OCI-LY7 (cell line): ENCODE measurements at regions not wholly inside any gene's neighbourhood (a gene's known extent, or its start where the extent isn't known, plus 50 kb on each side); places are given as distances from the start of the nearest gene placed in this dataset.
A peak's percentile ranks its signal among the peaks of the same experiment; 100 is the strongest.

Experiments
- BruUV-seq: library from RNA; stranded (reverse); fragments of 400-500 nt; replicated peaks from 2 replicates; lab custom pipeline; 2021; lab: Mats Ljungman, UMichigan
- CTCF ChIA-PET: fragments of 300-600 bp; sonication (Branson Sonifier 250); formaldehyde crosslinking; loops from one replicate; lab custom pipeline; 2022; ENCODE audit warnings: antibody characterized with exemption; ENCODE audit not compliant: unreplicated experiment; lab: Charles Lee
- POLR2A ChIA-PET: fragments of 300-600 bp; sonication (Branson Sonifier 250); formaldehyde crosslinking; loops from one replicate; lab custom pipeline; 2022; ENCODE audit warnings: antibody characterized with exemption; lab: Charles Lee
- DNase-seq: peaks from one replicate; pipeline ENCODE4 v3.0.0-alpha.2; 2015; ENCODE audit warnings: low spot score
- H2AFZ ChIP-seq: fragments of 200-600 bp; sonication (generic), shearing (Covaris generic); 2 replicates; pipeline ENCODE4 v1.6.1; 2014; ENCODE audit warnings: mild to moderate bottlenecking, antibody characterized with exemption, low read length, moderate library complexity
- H3K27ac ChIP-seq: fragments of 200-600 bp; sonication (generic); 2 replicates; pipeline ENCODE4 v1.5.1; 2014; ENCODE audit warnings: mixed run types, low read depth, mild to moderate bottlenecking, moderate library complexity, low read length, inconsistent platforms; ENCODE audit not compliant: poor library complexity, severe bottlenecking
- H3K36me3 ChIP-seq: fragments of 200-600 bp; sonication (generic); 2 replicates; pipeline ENCODE4 v1.6.1; 2014; ENCODE audit warnings: mild to moderate bottlenecking, antibody characterized with exemption, low read length, moderate library complexity, mixed read lengths; ENCODE audit not compliant: insufficient read depth
- H3K4me1 ChIP-seq: fragments of 200-600 bp; sonication (generic); 2 replicates; pipeline ENCODE4 v1.5.1; 2014; ENCODE audit warnings: mild to moderate bottlenecking, low read length; ENCODE audit not compliant: insufficient read depth, poor library complexity, severe bottlenecking
- H3K4me2 ChIP-seq: fragments of 200-600 bp; sonication (generic); 2 replicates; pipeline ENCODE4 v1.6.1; 2014; ENCODE audit warnings: mild to moderate bottlenecking, low read length
- H3K4me3 ChIP-seq: fragments of 200-600 bp; sonication (generic); 2 replicates; pipeline ENCODE4 v1.5.1; 2014; ENCODE audit warnings: mild to moderate bottlenecking, low read depth, low read length; ENCODE audit not compliant: poor library complexity, severe bottlenecking
- H3K79me2 ChIP-seq: fragments of 200-600 bp; sonication (generic); 2 replicates; pipeline ENCODE4 v1.6.1; 2016; ENCODE audit warnings: low read depth, mild to moderate bottlenecking, low read length, moderate library complexity, mixed read lengths; ENCODE audit not compliant: insufficient read depth
- H3K9me2 ChIP-seq: fragments of 200-600 bp; sonication (generic); 2 replicates; pipeline ENCODE4 v1.6.1; 2016; ENCODE audit warnings: mild to moderate bottlenecking, low read length, mixed read lengths; ENCODE audit not compliant: insufficient read depth
- H3K9me3 ChIP-seq: fragments of 200-600 bp; sonication (generic); 2 replicates; pipeline ENCODE4 v1.6.1; 2014; ENCODE audit warnings: mild to moderate bottlenecking, mixed run types, low read length, mixed read lengths
- H4K20me1 ChIP-seq: fragments of 200-600 bp; sonication (generic); 2 replicates; pipeline ENCODE4 v1.6.1; 2014; ENCODE audit warnings: mild to moderate bottlenecking, antibody characterized with exemption, low read length, moderate library complexity, mixed read lengths; ENCODE audit not compliant: insufficient read depth
- EZH2phosphoT487 ChIP-seq: fragments of 200-600 bp; sonication (generic); IDR thresholded peaks from 2 replicates; pipeline ENCODE4 v1.6.1; 2018; ENCODE audit warnings: low read depth, borderline replicate concordance, mild to moderate bottlenecking, mixed run types, antibody characterized with exemption, low read length, moderate library complexity, mixed read lengths
- intact Hi-C: fragments of 100-400 bp; cut with micrococcal nuclease; formaldehyde crosslinking; loops from one replicate; pipeline ENCODE4 v1.10.0; 2022; ENCODE audit not compliant: unreplicated experiment
- TF ChIP-seq, protein P1 (sequence below): fragments of 200-600 bp; sonication (generic); conservative IDR thresholded peaks from 2 replicates; pipeline ENCODE4 v1.5.1; 2014; ENCODE audit warnings: mild to moderate bottlenecking, antibody characterized with exemption, low read length, moderate library complexity, mixed read lengths

DNA sequence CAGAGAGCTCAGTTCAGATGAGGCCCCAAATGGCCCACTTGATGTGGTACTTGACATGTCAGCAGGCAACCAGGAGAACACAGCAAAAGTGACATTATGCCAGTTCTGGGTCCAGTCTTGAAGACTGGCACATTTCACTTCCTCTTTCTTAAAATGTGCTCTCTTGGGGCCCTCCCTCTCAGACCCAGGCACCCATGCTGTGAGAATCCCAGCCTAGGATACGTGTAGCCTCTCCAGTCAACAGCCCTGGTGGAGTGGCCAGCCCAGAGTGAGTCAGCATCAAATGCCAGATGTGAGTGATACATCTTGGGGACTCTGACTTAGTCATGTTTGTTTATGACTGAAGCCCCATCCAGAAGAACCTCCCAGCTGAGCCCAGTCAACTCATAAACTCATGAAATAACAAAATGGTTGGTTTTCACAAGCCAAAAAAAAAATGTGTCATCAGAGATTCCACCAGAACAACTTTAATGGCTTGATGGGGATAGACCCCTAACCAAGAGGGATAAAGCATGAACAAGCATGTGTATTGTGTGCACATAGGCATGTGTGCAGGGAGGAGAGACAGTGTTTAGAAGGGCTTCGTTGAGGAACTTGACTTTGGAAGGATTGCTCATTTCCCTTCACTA lies 82.5 kb upstream of the TNRC6C start:
- Histone ChIP-seq H3K4me3 (no peak overlapping the region), H3K9me3 (peaks cover 14% of the 10 kb centered on the region; the same call in 1 of the 2 replicates), H3K27ac (no peak overlapping the region), H3K79me2 (no peaks in the 10 kb centered on the region), H2AFZ (no peak overlapping the region), H3K9me2 (no peaks in the 10 kb centered on the region), H3K4me2 (no peak overlapping the region), H3K36me3 (no peaks in the 10 kb centered on the region; the same call in 1 of the 2 replicates), H4K20me1 (no peaks in the 10 kb centered on the region), H3K4me1 (peaks cover 42% of the 10 kb centered on the region)
- DNase-seq = peak; percentile 61
- CTCF ChIA-PET = no interaction called here
- TF ChIP-seq, protein P1, sequence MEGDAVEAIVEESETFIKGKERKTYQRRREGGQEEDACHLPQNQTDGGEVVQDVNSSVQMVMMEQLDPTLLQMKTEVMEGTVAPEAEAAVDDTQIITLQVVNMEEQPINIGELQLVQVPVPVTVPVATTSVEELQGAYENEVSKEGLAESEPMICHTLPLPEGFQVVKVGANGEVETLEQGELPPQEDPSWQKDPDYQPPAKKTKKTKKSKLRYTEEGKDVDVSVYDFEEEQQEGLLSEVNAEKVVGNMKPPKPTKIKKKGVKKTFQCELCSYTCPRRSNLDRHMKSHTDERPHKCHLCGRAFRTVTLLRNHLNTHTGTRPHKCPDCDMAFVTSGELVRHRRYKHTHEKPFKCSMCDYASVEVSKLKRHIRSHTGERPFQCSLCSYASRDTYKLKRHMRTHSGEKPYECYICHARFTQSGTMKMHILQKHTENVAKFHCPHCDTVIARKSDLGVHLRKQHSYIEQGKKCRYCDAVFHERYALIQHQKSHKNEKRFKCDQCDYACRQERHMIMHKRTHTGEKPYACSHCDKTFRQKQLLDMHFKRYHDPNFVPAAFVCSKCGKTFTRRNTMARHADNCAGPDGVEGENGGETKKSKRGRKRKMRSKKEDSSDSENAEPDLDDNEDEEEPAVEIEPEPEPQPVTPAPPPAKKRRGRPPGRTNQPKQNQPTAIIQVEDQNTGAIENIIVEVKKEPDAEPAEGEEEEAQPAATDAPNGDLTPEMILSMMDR = no peak
- TF ChIP-seq EZH2phosphoT487 = no peak
- intact Hi-C loops = no loop called here
- POLR2A ChIA-PET = interaction anchor here (1.0 to 3.3 kb wide), 2 partner anchors 7 to 11 kb away, joined by 4 to 19 read pairs; no protein-coding TSS in a partner anchor
- BruUV-seq = no TSS peak

DNA sequence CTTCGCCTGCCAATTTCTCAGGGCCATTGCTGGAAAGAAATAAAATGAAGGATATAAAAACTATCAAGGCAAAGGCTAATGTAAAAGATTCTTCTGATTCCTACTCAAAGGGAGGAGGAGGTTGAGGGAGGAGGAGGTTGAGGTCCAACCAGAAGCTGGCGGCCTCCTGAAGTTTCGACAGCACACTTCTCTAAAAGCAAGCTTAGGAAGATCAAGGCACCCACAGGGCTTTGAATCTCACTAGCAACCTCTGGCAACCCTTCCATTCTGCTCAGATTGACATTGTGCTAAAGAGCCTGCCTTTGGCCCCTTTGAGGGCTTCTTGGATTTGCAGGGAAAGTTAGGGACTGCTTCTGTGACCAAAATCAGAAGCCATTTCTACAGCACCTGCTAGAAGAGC lies 81.5 kb upstream of the TNRC6C start:
- Histone ChIP-seq H2AFZ (no peak overlapping the region), H3K27ac (no peak overlapping the region), H3K4me3 (no peak overlapping the region), H4K20me1 (no peaks in the 10 kb centered on the region), H3K4me1 (peaks cover 47% of the 10 kb centered on the region), H3K36me3 (no peaks in the 10 kb centered on the region; the same call in 1 of the 2 replicates), H3K79me2 (no peaks in the 10 kb centered on the region), H3K9me3 (peaks cover 14% of the 10 kb centered on the region; the same call in 1 of the 2 replicates), H3K4me2 (no peak overlapping the region), H3K9me2 (no peaks in the 10 kb centered on the region)
- CTCF ChIA-PET = no interaction called here
- TF ChIP-seq, protein P1 = no peak
- no peak for TF ChIP-seq EZH2phosphoT487
- DNase-seq = no peak
- intact Hi-C loops = no loop called here
- POLR2A ChIA-PET = interaction anchor here (1.0 to 3.3 kb wide), 2 partner anchors 9 to 10 kb away, joined by 4 to 19 read pairs; no protein-coding TSS in a partner anchor
- no TSS peak for BruUV-seq
